ENCODE measurements at regions not wholly inside any gene's neighbourhood (a gene's known extent, or its start where the extent isn't known, plus 50 kb on each side); places are given as distances from the start of the nearest gene placed in this dataset.
A peak's percentile ranks its signal among the peaks of the same experiment; 100 is the strongest.
"Not testable (repeated sequence)": the region's sequence is repeated elsewhere in the genome, so short reads cannot be mapped to it uniquely, and the experiment has no call there.

- no peak for DNase-seq
These were observed 719.1 kb downstream of the ZBBX start for GRCh38 chr3:166660962-166661361.

- no peak for DNase-seq
These were observed 742.0 kb downstream of the ZBBX start for GRCh38 chr3:166637984-166638530.

- peak; percentile 85 for DNase-seq
These were observed 745.9 kb downstream of the ZBBX start for GRCh38 chr3:166634091-166634746.

- no peak for DNase-seq
These were observed 749.9 kb downstream of the ZBBX start for GRCh38 chr3:166630190-166630589.

GRCh38 chr3:166613365-166613764, 766.7 kb downstream of the ZBBX start:
- no peak for DNase-seq

- not testable (repeated sequence) for DNase-seq
These were observed 767.3 kb downstream of the ZBBX start for GRCh38 chr3:166612761-166613160.

- DNase-seq = peak; percentile 21
These were observed 770.8 kb upstream of the BCHE start for GRCh38 chr3:166607933-166608521.

- DNase-seq = no peak
These were observed 769.8 kb upstream of the BCHE start for GRCh38 chr3:166606988-166607387.

- DNase-seq = no peak
These were observed 756.6 kb upstream of the BCHE start for GRCh38 chr3:166593776-166594175.

- no peak for DNase-seq
These were observed 745.0 kb upstream of the BCHE start for GRCh38 chr3:166582236-166582635.

- DNase-seq = no peak
These were observed 743.3 kb upstream of the BCHE start for GRCh38 chr3:166580561-166580960.

DNA sequence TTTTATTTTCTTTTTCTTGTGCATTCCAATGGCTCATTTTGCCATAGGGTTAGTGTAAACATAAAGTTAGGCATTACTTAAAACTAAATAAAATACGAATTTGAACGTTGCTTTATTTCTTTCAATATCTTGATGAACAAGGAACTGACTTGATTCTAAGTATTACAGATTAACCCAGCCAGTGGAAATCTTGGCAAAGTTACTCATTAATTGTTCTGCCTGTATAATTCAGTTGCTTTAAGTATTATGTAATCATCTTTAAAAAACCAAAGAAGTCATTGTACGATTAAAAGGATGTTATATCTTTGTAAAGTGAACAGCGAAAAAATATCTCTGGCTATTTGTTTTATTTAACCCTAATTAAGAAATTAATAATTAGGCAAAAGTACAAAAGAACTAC, 737.9 kb upstream of the BCHE start:
- no peak for DNase-seq

- DNase-seq = not testable (repeated sequence)
These were observed 734.5 kb upstream of the BCHE start for GRCh38 chr3:166571686-166572085.

GRCh38 chr3:166570102-166570501, 732.9 kb upstream of the BCHE start:
- peak; percentile 20 for DNase-seq

DNA sequence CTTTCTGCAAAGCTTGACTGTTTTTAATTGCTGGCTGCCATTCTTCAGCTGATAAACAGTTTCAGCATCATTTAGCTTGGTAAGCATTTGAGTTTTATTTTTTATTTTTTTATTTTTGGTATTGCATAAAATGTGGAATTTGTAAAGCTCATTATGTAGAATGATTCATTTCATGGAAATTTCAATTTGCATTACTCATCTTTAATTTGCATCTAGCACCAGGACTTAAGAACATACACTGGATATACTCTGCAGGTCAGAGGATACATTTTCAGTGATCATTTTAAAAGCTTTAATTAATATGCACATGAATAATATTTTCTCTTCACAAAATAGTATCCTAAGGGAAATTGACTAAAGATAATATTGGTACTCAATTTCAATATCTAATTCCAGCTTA, 732.4 kb upstream of the BCHE start:
- DNase-seq = no peak

- peak; percentile 12 for DNase-seq
These were observed 723.0 kb upstream of the BCHE start for GRCh38 chr3:166560253-166560652.

DNA sequence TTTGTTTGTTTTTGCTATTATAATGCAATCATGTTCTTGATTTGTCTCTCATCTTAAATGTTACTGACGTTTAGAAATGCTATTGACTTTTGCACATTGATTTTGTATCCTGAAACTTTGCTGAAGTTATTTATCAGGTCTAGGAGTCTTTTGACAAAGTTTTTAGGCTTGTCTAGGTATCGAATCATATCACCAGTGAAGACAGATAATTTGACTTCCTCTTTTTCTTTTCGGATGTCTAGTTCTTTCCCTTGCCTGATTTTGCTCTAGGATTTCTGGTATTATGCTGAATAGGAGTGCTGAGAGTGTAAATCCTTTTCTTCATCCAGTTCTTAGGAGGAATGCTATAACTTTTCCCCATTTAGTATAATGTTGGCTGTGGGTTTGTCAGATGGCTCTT, 719.7 kb upstream of the BCHE start:
- no peak for DNase-seq

- DNase-seq = peak; percentile 60
These were observed 716.8 kb upstream of the BCHE start for GRCh38 chr3:166554023-166554422.

GRCh38 chr3:166533740-166534139, 696.5 kb upstream of the BCHE start:
- no peak for DNase-seq

DNA sequence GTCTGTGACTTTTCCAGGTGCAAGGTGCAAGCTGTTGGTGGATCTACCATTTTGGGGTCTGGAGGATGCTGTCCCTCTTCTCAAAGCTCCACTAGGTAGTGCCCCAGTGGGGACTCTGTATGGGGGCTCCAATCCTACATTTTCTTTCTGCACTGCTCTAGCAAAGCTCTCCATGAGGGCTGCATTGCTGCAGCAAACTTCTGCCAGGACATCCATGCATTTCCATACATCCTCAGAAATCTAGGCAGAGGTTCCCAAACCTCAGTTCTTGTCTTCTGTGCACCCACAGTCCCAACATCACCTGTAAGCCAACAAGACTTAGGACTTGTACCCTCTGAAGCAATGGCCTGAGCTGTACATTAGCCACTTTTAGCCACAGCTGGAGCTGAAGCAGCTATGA, 694.5 kb upstream of the BCHE start:
- DNase-seq = peak; percentile 20

- DNase-seq = peak; percentile 72
These were observed 690.1 kb upstream of the BCHE start for GRCh38 chr3:166527325-166527724.

DNA sequence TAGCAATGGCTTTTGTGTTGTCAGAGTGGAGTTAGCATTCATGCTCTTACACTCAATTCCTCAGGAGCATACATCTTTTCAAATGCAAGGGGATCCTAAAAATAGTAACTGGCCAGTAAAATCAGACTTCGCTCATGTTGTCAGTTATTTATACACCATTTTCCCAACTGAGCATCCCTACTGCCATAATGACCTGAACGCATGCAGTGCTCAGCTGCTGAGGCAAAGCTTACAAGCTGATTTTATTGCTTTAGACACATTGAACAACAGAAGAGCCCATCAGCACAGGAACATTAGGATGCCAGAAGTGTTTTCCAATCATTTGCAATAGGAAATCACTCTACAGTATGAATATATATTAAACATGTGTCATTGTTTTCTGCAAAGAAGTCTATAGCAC, 689.7 kb upstream of the BCHE start:
- DNase-seq = peak; percentile 81

- DNase-seq = no peak
These were observed 684.8 kb upstream of the BCHE start for GRCh38 chr3:166522017-166522416.

GRCh38 chr3:166519443-166519842, 682.2 kb upstream of the BCHE start:
- DNase-seq = no peak

GRCh38 chr3:166518040-166518439, 680.8 kb upstream of the BCHE start:
- no peak for DNase-seq
